ENCODE measurements at regions not wholly inside any gene's neighbourhood (a gene's known extent, or its start where the extent isn't known, plus 50 kb on each side); places are given as distances from the start of the nearest gene placed in this dataset.

DNA sequence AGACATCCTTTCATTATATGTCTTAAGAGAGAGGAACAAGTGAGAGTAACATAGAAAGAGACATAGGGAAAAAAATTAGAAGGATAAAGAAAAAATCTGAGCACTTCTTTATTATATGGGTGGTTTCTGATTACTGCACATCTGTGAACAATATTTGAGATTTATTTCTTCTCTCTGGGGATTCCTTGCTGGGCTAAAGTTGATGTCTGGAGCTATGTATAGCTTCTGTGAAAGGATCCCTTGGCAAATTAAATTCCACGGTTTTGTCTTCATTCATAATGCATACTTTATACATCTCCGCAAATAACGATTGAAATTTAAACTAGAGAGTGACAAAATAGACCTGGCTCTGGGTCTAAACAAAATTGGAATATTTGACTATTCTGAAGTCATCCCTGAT is 232.2 kb upstream of the CTBP2 start:
- TF ChIP-seq, protein P1, sequence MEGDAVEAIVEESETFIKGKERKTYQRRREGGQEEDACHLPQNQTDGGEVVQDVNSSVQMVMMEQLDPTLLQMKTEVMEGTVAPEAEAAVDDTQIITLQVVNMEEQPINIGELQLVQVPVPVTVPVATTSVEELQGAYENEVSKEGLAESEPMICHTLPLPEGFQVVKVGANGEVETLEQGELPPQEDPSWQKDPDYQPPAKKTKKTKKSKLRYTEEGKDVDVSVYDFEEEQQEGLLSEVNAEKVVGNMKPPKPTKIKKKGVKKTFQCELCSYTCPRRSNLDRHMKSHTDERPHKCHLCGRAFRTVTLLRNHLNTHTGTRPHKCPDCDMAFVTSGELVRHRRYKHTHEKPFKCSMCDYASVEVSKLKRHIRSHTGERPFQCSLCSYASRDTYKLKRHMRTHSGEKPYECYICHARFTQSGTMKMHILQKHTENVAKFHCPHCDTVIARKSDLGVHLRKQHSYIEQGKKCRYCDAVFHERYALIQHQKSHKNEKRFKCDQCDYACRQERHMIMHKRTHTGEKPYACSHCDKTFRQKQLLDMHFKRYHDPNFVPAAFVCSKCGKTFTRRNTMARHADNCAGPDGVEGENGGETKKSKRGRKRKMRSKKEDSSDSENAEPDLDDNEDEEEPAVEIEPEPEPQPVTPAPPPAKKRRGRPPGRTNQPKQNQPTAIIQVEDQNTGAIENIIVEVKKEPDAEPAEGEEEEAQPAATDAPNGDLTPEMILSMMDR (IDR thresholded peaks at IDR 0.05), result no peak
- TF ChIP-seq POLR2A (IDR thresholded peaks at IDR 0.05) (no peak), EP300 (IDR thresholded peaks at IDR 0.05) (no peak)

Measured in ovary (tissue), 3 donors.